ENCODE measurements at regions not wholly inside any gene's neighbourhood (a gene's known extent, or its start where the extent isn't known, plus 50 kb on each side); places are given as distances from the start of the nearest gene placed in this dataset.
"Not testable (repeated sequence)": the region's sequence is repeated elsewhere in the genome, so short reads cannot be mapped to it uniquely, and the experiment has no call there.

DNA sequence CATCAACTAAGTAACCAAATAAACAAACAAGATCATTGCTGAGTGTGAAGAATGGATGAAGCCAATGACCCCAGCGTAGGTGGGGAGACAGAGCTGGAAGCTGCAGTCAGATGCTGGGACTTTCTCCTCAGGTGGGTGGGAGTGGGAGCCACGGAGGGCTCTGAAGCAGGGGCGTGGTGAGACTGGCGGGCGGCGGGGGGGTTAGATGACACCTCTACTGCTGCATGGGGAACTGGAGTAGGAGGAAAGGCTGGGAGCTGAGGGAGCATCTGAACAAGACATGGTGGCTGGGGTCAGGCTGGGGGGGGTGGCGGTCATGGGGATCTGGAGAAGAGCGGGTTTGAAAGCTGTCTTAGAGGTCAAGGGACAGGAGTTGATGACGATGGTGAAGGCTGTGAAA is 193.8 kb downstream of the C9orf50 start:
- TF ChIP-seq, protein P1, sequence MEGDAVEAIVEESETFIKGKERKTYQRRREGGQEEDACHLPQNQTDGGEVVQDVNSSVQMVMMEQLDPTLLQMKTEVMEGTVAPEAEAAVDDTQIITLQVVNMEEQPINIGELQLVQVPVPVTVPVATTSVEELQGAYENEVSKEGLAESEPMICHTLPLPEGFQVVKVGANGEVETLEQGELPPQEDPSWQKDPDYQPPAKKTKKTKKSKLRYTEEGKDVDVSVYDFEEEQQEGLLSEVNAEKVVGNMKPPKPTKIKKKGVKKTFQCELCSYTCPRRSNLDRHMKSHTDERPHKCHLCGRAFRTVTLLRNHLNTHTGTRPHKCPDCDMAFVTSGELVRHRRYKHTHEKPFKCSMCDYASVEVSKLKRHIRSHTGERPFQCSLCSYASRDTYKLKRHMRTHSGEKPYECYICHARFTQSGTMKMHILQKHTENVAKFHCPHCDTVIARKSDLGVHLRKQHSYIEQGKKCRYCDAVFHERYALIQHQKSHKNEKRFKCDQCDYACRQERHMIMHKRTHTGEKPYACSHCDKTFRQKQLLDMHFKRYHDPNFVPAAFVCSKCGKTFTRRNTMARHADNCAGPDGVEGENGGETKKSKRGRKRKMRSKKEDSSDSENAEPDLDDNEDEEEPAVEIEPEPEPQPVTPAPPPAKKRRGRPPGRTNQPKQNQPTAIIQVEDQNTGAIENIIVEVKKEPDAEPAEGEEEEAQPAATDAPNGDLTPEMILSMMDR (conservative IDR thresholded peaks at IDR 0.05) = no peak
- Mint-ChIP-seq H3K27me3 (peaks cover 3% of the 10 kb centered on the region), H3K4me1 (ENCODE audit: unreplicated experiment) (peaks cover 69% of the 10 kb centered on the region)

DNA sequence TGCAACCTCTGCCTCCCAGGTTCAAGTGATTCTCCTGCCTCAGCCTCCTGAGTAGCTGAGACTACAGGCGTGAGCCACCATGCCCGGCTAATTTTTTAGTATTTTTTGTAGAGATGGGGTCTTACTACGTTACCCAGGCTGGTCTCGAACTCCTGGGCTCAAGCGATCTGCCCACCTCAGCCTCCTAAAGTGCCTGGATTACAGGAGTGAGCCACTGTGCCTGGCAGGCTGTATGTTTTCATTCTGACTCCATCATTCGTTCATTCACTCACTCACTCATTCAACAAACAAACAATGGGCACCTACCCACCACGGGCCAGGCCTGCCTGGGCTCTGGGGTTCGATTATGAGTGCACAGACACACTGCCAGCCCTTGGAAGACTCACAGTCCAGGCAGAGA is 197.1 kb downstream of the C9orf50 start:
- DNase-seq (ENCODE audit: extremely low spot score, unreplicated experiment); H3K9me3 Mint-ChIP-seq; H3K4me3 Mint-ChIP-seq; H3K27me3 Mint-ChIP-seq; H3K36me3 Mint-ChIP-seq: not testable (repeated sequence)
- Mint-ChIP-seq H3K4me1 (ENCODE audit: unreplicated experiment) (peaks cover 48% of the 10 kb centered on the region), H3K27ac (peak overlapping the region; percentile 58)

More for the DNA sequence above, 193.8 kb downstream of the C9orf50 start:
- Mint-ChIP-seq H3K9me3 (no peaks in the 10 kb centered on the region), H3K36me3 (no peaks in the 10 kb centered on the region), H3K4me3 (no peak overlapping the region), H3K27ac (peak overlapping the region; percentile 24)
- DNase-seq (ENCODE audit: extremely low spot score, unreplicated experiment) = no peak

DNA sequence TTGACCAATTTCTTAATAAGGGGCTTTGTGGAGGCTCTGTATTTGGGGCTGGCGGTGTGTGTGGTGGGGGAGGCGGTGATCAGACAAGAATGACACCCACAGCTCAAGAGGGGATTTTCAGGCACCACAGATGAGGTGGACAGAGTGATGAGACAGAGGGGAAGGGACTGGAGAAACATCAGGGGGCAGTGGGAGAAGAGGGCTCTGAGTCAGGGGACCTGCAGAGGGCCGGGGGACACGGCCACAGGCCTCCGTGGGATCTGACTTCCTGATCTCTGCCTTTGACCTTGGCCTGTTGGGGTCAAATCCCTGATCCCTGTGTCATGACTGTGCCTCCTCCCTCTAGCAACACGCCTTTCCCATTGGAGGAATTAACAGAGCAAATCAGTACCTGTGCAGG is 197.7 kb downstream of the C9orf50 start:
- no peak for DNase-seq (ENCODE audit: extremely low spot score, unreplicated experiment)
- TF ChIP-seq, protein P1 (conservative IDR thresholded peaks at IDR 0.05) = no peak
- Mint-ChIP-seq H3K27me3 (peaks cover 3% of the 10 kb centered on the region), H3K27ac (peak overlapping the region; percentile 58), H3K4me1 (ENCODE audit: unreplicated experiment) (peaks cover 43% of the 10 kb centered on the region), H3K4me3 (no peak overlapping the region), H3K9me3 (peaks cover 4% of the 10 kb centered on the region), H3K36me3 (no peaks in the 10 kb centered on the region)

DNA sequence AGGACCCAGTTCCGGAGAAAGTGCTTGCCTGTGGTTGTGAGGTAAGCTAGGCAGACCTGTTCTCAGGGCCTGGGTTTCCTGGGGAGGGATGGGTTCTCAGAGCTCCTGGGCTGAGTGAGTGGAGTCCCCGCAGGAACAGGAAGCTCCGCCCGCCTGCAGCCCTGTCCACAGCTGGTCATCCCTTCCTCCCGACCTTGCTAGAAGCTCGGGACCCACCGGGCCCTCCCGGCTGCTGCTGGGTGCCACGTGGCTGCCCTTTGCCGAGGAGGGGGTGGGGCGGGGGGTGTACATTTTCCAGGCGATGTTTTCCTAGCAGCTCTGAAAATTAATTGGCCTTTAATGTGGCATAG is 198.1 kb downstream of the C9orf50 start:
- Mint-ChIP-seq H3K36me3 (no peaks in the 10 kb centered on the region), H3K27ac (no peak overlapping the region), H3K4me3 (no peak overlapping the region), H3K9me3 (peaks cover 4% of the 10 kb centered on the region), H3K4me1 (ENCODE audit: unreplicated experiment) (peaks cover 39% of the 10 kb centered on the region), H3K27me3 (peaks cover 3% of the 10 kb centered on the region)
- no peak for DNase-seq (ENCODE audit: extremely low spot score, unreplicated experiment)
- TF ChIP-seq, protein P1 (conservative IDR thresholded peaks at IDR 0.05) = no peak

DNA sequence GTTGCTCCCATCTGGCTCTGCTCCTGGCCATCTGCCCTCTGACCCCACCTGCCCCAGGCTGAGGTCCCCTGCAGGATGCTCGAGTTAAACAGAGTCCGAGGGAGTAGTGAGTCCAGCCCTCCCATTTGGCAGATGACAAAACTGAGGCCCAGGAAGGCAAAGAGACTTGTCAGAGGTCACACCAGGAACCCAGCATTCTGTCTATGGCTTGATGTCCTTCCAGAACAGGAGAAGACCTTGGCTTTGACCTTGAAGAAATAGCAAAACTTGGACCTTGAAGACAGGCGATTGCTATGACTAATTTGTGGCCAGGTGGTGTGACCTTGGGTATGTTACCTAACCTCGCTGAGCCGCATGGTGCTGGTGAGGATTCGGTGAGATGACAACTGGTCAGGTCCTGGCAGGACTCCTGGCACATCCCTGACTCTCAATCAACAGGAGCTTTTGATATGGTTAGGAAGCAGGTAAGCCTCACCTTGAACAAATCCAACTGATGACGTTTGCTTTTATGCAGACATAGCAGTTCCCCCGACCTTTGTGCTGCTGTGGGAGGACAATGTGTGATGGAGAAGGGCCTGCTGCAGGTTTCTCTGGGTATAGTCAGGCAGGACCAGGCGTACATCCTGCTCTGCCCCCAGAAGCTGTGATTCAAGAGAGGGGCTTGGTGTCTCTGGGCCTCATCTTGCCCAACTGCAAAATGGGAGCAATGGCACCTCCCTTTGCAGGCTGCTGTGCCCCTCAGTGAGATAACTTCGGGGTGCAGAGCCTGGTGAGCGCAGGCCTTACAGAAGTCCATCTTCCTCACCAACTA is 198.7 kb downstream of the C9orf50 start:
- peaks cover 3% of the 10 kb centered on the region for H3K27me3 Mint-ChIP-seq
- no peak for DNase-seq (ENCODE audit: extremely low spot score, unreplicated experiment)
- TF ChIP-seq, protein P1 (conservative IDR thresholded peaks at IDR 0.05) = no peak
- H3K36me3 Mint-ChIP-seq = no peaks in the 10 kb centered on the region
- H3K4me3 Mint-ChIP-seq = no peak overlapping the region
- H3K27ac Mint-ChIP-seq = no peak overlapping the region
- H3K4me1 Mint-ChIP-seq (ENCODE audit: unreplicated experiment) = peaks cover 39% of the 10 kb centered on the region
- peaks cover 4% of the 10 kb centered on the region for H3K9me3 Mint-ChIP-seq

DNA sequence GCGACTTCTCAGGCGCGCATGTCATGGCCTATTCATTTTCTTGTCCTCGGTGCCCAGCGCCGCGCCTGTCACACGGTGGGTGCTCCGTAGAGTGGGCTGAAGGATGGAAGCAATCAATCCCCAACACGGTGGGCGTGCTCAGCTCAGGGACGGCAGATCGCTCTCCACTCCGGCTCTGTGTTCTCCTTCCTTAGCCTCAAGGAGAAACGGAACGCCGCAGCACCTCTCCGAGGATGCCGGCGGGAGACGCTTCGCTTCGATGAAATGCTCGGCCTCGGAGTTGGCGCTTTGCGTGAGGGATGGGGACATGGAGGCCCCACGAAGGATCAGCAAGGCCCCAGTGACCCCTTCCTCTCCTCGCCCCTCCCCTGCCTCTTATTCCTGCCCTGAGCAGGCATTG is 199.5 kb downstream of the C9orf50 start:
- Mint-ChIP-seq H3K4me3 (no peak overlapping the region), H3K27me3 (peaks cover 3% of the 10 kb centered on the region), H3K36me3 (no peaks in the 10 kb centered on the region), H3K27ac (no peak overlapping the region), H3K4me1 (ENCODE audit: unreplicated experiment) (peaks cover 41% of the 10 kb centered on the region), H3K9me3 (peaks cover 4% of the 10 kb centered on the region)
- TF ChIP-seq, protein P1 (conservative IDR thresholded peaks at IDR 0.05) = no peak
- no peak for DNase-seq (ENCODE audit: extremely low spot score, unreplicated experiment)
